HuH-7.5 (cell line): ENCODE measurements at regions not wholly inside any gene's neighbourhood (a gene's known extent, or its start where the extent isn't known, plus 50 kb on each side); places are given as distances from the start of the nearest gene placed in this dataset.

ENCODE experiments used
- DNase-seq: peaks from one replicate; pipeline ENCODE4 v3.0.0; 2011; ENCODE audit warnings: low spot score

DNA sequence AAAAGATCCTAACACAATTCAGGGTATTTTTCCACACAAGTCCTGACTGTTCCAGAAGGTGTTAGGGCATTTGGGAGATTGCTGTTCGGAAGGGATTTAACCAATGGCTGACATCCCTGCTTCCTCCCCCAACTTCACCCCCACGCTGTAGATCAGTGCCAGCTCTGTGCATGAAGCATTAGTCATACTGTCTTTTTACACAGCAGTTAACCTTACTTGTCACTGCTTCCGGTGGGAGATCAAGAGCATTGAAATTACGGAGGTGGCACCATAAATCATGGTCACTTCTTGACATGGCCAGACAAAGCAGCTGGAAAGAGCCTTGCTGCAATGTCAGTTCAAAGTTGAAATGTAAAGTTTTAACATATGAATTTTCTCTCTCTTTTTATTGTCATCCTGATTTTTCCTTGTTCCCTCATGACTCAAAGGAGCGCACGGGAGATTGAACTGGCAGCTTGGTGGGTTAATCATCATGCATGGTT, 70.2 kb downstream of the HRH4 start:
- no peak for DNase-seq

DNA sequence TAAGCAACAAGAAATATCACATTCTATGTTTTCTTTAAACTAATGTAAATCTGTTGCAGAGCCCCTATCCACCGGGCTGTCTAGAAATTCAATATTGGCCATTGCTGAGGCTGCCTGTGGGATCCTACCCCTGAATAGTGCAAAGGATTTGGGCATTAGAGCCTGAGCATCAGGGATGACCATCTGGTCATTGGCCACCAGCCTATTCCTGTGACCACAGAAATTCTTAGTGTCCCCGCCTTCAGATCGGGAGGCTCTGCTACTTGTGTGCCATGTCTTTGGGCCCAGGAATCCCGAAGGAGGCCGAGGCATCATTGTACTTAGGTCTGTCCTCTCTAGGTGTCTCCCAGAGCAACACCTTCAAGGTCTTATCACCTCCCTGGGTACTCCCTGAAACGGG, 73.8 kb downstream of the HRH4 start:
- DNase-seq: no peak

DNA sequence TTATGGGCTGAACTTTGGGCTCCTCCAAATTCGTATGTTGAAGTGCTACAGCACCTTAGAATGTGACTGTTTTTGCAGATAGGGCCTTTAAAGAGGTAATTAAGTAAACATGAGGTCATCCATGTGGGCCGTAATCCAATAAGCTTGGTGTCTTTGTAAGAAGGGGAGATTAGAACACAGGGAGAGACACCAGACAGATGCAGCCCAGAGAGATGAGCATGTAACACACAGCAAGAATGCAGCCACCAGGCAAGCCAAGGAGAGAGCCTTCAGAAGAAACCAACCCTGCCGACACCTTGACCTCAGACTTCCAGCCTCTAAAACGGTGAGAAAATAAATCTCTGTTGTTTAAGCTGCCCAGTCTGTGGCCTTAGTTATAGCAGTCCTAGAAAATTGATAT, 74.3 kb downstream of the HRH4 start:
- DNase-seq: no peak

DNA sequence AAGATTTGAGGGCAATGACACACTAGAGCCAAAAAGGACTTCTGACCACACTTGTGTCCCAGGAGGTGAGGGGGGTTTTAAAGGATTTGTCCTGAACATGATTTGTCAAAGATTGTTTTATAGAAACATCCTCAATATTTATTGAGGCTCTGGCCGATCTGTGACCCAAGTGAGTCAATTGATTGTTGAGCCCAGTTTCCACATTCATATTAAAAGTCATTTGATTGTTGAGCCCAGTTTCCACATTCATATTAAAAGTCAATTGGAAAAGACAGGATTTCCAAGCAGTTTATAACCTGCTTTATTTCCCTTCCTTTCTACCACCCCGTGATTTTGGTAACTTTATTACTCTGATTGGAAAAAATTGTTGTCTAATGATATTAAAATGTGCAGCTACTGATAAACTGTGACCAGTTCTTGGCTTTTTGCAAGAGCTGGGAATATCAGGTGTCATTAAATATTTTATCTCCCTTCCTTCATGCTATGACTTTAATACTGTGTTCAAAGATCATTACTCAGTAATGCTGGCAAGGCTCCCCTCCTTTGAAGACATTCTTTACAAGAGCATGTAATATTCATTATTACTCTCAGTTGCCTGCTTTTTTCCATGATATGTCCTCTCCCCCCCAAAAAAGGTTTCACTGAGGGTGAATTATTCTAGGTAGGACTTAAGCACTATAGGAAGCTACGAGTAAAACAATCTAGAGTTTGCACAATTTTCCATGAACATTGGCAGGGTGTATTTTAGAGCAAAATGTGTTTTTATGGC, 75.3 kb downstream of the HRH4 start:
- no peak for DNase-seq

DNA sequence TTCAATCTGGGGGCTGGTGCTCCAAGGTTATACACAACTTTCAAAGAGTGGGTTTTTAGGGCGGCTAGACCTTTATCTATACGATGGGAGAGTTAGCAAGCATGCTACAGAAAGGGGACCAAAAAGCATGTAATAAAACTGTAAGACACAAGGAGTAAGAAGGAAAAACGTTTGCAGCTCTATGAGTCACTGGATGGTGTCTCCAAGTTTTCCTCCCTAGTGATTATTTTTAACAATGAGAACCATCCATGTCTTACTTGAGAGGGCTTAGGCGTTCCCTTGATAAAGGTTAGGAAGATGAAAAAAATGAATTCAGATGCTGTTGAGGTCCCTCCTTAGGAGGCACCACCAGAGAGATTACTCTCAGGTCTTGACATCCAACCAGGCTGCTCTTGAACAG, 75.9 kb downstream of the HRH4 start:
- DNase-seq: no peak

DNA sequence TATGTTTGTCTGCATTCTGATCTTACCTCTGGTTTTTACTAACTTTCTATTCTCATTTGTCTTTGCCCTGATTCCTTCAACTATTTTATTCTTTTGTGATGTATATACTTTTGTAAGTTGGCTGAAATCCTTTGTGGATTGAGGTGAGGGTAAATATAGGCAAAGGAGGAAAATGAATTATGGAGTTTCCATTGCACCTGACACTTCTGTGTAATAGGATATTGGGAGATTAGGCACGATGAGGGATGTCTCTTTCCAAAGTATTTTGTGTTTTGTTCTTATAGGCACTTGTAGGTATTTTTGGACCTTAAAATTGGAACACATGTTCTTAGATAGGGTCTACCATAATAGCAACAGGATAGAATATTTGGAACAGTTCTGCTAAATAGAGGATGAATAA, 76.4 kb downstream of the HRH4 start:
- no peak for DNase-seq

DNA sequence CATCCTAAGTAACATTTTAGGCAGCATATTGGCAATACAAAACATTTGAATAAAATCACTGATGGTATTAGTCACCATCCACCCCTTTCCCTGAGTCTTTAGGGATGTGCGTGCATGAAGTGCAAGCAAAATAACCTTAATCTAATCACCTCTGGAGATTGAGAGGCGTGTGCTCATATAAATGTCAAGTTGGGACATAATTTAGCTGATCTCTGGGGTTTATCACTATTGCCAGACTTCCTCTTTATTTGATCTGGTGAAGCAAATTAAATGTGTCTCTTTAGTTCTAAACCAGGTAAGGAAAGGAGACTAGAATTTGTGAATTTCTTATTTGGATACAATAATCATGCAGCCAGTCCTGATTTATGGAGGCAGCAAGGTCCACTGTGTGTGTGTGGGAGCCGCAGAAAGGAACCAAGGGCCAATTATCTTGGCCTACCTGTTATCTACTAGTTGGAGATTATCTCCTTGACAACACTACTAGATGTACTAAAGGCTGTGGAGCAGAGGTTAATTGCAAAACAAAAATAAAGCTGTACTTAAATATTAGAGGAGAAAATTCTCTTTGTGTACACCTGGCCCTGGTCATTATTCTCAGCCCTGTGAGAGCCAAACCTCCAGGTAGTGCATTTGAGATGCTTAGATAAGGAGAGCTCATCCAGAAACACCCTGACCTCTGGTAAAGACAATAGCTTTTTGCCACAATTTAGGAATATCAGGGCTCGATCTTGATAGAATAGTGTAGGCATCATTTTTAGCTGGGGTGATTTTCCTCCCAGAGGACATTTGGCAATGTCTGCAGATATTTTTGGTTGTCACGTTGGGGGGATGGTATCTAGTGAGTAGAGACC, 78.2 kb downstream of the HRH4 start:
- no peak for DNase-seq

DNA sequence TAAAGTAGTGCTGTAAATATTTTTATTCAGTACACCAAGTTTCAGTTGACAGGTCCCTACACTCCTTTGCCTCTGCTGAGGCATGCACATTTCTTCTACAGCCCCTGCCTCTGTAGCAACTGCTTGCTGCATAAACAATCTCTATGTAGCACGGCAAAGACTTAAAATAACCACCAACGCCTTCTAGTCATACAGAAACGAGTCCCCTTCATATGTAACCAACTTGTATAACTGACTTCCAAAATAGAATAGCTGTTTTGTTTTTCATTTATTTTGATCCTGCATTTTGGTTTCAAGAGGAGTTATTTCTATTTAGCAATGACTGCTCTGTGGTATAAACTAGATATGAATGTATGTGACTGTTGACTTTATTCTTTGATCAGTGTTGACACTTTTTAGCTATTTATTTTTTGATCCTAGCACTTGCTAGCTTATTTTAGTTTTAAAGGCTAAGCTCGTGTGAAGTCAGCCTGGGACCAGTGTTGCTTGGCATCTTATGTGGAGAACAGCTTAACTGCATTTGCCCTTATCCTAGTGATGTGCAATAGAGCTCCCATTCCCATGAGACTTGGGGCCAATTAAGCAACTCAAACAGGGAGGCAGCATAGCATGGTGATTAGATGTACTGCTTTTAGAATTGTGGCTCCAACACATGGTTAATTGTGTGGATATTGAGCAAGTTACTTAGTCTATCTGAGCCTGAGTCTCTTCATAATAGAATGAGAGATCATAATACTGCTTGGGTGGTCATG, 79.6 kb downstream of the HRH4 start:
- DNase-seq: no peak

DNA sequence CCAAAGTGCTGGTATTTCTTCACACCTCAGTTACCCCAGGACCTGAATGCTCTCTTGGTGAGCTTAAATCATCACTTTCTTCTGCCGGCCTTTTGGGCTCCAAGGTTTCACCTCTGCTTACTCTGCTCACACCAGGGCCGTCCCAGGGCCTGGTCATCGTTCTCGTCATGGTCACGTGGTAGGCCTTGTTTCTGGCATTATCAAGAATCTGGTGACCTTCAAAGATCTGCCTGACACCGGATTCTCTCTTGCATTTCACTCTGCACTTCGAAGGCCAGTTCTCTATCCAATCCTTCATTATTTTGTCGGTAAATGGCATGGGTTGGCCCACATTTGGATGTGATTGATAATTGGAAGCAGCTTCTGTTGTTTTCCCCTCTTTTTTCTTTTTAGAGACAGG, 80.5 kb downstream of the HRH4 start:
- DNase-seq: no peak

DNA sequence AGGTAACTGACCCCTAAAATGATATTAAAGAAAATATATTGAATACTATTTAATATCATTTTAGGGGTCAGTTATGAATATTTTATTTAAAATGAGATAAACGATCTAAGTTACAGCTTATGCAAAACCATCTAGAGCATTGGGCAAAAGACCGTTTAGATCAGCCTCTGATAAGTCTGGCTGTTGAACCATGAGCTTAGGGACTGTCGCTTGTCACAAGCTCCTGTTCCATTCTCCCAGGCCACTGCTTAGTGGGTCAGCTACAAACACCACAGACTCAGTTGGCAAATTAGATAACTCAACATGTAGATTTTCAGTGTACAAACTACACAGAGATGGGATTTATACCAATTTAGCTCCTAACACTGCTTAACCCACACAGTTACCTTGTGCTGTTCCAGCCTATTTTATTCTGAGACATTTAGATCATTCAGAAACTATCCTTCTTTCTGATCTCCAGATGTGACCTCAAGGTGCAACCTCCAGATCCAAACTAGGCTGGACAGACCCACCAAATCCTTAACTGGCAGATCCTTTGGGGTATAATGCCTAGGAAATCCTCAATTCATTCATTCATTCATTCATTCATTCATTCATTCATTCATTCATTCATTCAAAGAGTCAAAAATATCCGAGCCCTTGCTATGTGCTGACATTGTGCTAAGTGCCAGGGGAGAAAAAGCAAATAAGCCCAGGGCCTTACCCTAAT, 82.8 kb downstream of the HRH4 start:
- no peak for DNase-seq

DNA sequence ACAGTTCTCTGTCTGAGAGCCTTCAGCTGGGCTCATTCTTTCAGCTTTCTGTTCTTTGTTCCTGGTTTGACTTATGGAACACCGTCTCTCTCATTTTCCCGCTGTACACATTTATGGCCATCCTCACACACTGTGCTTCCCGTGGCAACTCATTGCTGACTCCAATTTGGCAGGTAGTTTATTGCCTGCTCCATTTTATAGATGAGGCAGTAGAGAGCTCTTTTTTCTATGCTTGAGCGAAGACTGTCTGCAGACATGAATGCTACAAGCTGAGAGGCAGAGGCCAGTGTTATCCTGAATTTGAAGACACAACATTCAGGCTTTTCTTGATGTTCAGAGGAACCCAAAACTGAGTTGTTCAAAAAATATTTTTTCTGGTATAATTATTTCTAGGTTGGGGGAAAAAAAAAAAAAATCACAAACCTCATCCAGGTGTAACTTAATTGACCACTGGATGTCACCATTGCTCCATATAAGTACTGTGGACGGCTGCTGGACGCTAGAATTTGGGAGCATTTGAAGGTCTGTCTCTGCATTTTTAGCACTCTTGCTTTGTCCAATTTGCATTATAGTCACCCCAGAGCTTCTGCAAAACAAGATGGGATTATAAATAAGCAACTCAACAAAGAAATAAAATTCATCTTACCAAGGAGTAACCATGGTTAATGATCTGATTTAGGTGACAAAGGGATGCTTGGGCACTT, 83.5 kb downstream of the HRH4 start:
- no peak for DNase-seq

DNA sequence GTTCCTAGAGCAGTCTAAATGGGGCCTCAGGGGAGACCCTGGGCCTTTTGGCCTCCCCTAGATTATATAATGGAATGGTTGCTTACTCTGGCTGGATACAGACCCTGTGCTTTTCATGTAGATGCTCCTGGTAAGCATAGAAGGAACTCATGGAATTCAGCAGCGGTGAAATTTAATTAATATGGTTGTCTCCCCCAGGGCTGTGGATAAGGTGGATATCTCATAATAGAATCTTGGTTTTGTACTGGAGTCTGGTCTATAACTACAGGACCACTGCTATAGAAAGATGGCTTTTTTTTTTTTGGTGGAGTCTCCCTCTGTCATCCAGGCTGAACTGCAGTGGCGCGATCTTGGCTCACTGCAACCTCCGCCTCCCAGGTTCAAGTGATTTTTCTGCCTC, 84.5 kb downstream of the HRH4 start:
- no peak for DNase-seq

DNA sequence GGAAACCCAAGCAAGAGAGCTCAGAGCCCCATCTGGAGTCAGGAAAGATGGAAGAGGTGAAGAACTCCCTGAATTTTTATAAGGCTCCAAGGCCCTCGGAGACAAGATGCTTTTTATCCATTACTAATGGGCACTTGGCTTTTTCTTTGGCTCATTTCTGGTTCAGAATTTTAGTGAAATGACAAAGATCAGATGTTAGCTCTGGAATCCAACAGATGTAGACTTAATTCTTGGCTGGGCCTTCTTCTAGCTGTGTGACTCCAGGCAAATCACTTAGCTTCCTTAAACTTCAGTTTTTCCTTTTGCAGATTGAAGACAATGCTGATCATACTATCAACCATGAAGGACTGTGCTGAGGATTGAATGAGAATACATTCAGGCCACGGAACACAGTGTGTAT, 85.2 kb downstream of the HRH4 start:
- no peak for DNase-seq

DNA sequence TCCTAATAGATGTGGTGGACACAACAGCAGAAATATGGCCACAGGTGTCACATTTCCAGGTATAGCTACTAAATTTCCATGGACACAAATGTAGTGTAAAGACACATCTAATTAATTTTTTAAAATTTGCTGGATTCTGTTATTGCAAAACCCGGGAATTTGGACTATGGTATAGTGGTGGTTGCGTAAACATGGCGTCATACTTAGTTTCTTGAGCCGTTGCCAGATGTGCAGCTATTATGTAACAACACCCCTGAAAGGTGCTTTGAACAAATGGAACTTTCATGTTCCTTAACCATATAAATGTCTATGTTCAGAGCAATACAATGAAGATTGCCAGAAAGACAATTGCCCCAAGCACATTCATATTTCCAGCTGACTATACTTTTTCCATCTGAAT, 85.9 kb downstream of the HRH4 start:
- no peak for DNase-seq

DNA sequence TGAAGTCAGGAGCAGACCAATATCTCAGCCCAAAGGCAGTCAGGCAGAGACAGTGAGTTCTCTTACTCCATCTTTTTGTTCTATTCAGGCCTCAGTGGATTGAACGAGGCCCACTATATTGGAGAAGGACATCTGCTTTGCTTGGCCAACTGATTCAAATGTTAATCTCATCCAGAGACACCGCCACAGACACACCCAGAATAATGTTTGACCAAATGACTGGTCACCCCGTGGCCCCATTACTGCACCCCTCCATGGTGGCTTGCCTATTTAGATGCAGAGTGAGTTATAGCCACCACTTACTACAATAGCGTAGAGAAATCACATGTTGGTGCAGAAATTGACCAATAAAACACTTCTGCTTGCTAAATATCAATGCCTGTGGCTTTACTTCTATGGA, 88.1 kb downstream of the HRH4 start:
- no peak for DNase-seq

DNA sequence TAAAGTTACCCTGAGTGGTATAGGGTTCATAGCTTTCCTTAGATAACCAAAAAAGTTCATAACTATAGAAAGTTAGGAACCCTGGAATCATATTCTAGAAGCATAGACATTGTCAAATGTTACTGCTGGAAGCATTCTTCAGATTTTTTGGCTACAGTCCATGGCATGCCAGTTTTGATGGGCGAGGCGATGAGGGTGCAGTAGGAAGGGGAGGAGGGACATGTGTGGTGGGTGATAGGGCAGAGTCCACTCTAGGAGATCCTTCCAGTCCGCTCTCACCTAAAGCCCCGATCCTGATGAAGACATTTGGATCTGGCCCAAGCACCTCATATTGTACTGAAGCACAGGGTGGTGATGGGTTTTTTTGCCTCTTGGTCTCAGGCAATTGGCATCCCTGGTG, 91.8 kb downstream of the HRH4 start:
- no peak for DNase-seq

DNA sequence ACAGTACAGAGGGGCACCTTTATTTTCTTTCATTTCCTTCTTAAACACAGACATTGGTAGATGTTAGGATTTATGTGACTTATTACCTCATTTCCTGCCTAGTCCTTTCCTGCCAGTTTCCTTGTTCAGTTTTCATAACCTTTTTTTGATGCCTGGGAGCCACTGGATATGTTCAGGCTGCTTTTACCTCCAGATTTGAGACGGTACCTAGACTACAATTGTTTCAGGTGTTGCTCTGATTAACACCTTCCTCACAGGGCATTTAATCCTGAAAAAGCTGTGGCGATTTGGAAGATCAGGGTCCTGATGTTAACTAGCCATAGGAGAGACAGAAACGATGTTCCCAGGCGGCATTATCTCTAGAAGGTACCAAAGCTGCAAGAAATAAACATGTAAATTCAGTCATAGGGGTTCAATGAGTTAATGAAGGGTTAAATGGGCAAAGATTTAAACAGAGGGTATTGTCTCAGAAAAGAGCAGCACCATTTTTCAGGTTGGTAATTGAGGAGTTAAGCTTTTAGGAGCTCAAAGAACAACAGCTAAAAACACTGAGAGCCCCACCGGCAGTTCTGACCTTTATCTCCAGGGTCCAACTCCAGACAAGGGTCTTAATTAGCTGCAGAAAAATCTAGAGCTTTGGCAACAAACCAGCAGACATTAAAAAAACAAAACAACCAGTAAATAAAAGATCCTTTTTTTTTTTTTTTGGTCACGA, 93.3 kb downstream of the HRH4 start:
- no peak for DNase-seq

DNA sequence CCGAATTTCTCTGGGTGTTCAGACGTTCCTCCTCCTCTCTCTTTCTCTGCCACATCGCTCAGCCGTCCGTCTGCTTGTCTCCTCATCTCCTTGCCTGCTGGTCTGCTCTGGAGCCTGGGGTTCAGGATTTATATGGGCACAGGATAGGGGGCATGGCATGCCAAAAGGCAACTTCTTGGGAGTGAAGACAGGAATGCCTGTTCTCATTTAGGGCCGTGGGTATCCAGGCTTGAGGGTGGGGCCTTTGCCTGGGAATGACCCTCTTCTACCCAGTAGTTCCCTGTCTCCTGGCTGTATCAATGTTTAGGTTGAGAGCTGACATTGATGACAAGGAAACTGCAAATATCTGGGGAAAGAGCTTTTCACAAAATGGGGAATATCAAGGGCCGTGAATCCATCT, 98.0 kb downstream of the HRH4 start:
- DNase-seq: no peak

DNA sequence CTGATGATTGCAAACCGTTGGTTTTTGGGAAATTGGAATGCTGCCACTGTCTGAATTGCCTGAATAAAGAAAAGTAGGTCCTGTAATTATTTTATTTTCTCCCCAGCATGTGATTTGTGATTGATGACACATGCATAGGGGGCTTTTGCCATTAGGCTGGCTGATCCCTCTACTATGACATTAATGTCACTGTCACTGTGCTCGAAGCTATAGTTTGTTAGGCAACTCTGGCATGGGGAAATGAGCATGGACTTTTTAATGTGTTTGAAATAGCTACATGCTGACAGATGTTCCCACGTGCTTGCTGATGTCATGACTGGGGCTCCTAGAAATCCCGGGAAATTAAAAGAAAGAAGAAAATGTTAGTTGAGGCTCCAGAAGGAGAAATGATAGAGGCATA, 99.1 kb downstream of the HRH4 start:
- no peak for DNase-seq

DNA sequence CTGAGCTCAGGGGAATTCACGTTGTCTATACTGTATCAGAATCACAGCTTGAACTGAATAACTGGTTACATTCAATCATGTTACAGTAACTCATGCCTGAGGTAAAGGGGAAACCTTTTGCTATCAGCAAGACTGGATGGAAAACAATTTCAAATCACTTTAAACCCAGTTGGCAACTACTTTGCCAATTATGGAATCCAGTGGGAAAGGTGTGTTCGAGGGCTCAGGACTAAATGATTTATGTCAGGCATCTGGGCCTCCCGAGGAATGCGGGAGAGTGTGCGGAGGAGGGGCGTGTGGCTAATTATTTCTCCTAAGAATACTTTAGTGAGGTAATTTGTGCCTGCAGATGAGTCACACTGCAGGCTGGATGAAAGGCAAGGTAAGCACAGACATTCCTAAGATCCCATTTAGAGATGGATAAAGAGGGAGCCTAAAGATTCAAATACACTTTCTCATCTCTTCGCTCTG, 100.1 kb downstream of the HRH4 start:
- DNase-seq: no peak
